Stimulated activated CD8-positive, alpha-beta memory T cell treated with anti-CD3 and anti-CD28 coated beads, Interleukin-15, amount 100 ng/mL, for 48 hours (primary cell): ENCODE measurements at regions not wholly inside any gene's neighbourhood (a gene's known extent, or its start where the extent isn't known, plus 50 kb on each side); places are given as distances from the start of the nearest gene placed in this dataset.

Source experiments
- DNase-seq, 2 donors: peaks; one replicate each; pipeline ENCODE4 v3.0.0-alpha.2; 2020; ENCODE audit warnings: low read depth in 2 of 2

DNA sequence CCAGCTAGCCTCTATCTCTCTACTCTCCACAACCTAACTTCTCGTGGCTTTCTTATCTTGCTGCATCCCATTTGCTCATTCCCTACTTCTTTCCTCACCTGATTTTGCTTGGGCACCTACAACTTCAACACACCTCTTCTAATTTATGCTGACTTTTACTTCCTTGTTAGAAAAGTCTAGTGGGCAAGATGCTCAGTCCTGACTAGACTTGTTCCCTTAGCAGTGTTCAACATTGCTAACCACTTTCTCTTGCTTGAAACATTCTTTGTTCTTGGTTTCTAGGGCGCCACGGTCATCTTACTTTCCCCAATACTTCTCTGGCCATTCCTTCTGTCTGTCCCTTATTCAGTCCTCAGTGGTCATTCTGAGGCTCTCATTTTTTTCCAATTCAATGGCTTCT lies 454.7 kb upstream of the CWC22 start:
- DNase-seq = no peak

DNA sequence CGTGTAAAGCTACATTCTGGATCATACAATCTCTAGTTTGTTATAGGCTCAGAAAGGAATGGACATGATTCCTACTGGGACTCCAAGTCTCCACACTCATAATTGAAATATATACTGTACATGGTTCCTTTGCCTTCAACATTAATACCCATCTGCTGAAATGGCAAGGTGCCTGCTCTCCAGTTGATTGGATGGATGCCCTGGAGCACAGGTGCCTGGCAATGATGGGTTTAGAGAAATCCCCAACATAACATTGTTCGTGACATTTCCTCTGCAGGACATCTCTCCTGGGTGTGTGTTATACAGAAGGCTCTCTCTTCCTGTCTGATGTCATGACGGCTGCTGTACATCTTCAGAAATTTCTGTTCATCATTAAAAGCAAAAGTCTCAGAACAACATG lies 449.7 kb upstream of the CWC22 start:
- DNase-seq = no peak

DNA sequence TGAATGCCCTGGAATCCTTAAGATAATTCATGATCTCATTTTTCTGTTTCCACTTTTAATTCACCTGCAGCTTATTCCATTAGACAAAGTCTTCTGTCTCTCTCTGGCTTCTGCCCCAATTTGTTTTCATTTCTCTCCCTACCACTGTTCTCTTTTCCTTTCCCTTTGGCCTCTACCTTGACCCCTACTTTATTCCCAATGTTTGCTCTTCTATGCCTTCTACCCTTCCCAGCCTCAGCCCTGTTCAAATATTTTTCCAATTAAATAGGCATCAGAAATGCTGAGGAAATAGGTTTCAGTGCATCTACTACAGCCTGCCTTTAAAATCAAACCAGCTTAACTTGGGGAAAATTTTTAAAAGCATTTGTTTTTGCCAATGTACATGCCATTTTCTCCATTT lies 443.7 kb upstream of the CWC22 start:
- DNase-seq = no peak

DNA sequence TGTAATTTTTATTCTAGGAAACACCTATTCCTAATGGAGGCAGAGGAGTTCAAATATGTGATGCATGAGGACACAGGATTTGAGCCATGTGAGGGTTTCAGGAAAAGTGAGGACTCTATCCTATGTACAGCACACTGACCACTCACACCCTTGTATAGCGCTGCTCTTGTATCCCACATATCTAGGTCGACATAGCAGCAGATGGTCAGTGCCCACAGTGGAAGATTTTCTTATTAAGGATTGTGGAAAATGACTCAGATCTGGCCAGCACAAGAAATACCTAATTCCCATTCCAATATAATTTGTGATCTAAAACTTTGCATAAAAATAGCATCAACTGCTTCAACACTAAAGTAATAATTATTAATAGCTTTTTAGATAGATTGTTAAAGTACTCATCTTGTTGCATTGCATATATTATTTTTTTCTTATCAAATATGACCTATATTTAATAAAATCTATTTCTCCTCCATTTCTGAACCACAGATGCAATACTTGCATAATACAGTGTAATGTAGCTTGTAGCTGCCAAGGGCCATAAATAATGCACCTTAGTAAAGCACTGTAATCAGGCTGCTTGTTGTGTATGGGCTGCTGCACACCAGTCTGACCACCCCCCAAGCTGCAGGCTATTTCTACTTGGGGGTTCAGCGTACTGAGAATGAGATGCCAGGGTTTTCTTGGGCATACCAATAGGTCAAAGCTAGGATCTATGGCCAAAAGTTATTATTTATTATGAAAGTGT lies 442.2 kb upstream of the CWC22 start:
- DNase-seq = no peak

DNA sequence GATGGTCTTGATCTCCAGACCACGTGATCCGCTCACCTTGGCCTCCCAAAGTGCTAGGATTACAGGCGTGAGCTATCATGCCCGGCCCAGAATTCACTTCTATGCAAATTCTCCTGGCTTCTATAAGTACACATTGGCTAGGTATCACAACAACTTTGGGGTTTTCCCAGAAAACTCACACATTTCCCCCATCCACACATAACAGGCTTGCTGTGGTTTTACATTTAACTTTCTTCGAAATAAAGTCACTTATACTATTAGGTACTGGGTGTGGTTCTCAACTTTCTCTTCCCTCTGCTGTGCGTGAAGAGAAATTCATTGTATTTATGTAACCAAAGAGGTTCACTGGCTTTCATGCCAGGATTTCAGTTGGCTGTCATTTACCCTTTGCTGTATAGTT lies 439.4 kb upstream of the CWC22 start:
- no peak for DNase-seq

DNA sequence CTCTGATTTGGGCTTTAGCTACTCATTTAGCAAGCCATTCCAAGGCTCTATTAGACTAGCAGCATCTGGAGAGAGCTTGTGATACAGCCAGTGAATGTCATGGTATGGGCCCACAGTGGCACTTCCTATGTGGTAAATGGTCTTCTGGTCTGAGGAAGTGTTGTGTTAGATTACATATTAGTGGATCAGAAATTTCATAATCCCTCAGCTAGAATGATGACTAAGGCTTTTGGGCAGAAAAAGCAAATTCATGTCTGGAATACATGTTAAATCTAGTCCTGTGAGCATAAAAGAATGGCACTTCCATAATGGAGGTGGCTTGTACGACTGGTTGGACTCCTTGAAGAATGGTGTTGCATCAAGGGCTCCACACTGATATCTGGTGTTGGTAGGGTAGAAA lies 436.8 kb upstream of the CWC22 start:
- no peak for DNase-seq

DNA sequence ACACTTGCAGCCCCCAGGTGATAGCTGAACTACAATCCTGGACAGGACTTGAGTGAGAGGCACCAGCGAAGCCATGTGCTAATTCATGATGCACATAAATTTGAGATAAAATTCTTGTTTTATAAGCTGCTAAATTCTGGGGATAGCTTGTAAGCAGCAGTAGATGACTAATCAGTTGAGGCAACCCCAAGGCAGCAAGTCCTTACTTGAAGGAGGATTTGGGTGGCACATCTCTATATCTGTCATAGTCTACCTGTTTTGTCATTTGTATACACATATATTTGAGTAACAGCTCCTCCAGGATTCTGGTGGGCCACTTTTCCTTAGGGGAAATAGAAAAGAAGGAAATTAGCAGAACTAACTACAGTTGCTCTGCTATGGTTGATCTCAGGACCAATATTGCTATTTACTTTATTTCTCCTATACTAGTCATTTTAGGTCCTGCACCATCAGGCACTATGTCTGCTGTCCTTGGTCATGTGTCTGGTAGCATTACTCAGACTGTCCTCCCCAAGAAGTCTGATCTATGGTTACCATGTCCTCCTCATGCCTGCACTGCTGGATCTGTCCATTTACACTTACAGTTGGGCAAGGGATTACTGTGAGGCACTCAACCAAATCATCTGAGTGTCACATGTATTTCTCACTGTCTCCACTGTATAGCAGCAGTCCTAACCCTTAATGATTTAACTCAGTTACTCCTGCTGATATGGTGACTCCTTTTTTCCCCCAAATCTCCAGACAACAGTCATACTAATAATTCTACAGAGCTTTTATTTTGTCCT lies 436.0 kb upstream of the CWC22 start:
- DNase-seq = no peak

DNA sequence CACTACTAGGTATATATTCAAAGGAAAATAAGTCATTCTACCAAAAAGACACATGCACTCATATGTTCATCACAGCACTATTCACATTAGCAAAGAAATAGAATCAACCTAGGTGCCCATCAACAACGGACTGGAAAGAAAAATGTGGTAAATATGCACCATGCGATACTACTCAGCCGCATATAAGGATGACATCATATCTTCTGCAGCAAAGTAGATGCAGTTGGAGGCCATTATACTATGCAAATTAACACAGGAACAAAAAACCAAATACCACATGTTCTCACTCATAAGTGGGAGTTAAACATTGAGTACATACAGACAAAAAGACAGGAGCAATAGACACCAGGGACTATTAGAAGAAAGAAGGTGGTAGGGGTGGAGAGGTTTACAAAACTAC lies 412.1 kb upstream of the CWC22 start:
- no peak for DNase-seq

DNA sequence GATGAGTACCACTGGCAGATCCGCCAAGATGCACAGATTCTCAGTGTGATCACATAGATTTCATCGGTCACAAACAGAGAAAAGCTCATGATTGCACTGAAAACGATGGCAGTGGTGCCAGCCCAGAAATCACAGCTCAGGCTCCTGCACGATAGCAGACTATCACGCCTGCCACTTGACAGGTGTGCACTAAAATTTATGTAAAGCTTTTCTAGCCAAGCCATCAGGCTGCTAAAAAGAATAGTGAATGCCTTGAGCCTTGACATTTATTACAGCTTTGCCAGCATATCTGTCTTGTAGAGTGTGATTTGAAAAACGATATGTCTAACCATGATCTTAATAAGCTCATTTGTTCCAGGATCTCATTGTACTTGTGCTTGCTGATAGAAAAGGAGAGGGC lies 409.5 kb upstream of the CWC22 start:
- DNase-seq = no peak

DNA sequence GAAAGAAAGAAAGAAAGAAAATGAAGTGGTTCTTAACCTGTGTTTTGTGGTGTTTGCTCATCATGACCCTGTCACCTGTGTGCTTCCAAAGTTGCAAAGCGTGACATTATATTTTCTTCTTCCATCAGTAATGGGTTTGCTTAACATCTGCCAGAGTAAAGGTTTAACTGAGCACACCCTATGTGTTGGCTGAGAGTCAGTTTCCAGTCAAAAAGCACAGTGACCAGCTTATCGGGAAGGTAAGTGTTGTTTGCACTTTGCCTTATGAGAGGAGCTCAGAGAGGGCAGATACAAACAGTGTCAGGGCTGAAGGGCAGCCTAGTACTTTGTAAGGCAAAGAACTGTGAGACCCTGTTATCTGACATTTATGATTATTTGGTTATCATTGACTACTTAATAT lies 406.2 kb upstream of the CWC22 start:
- no peak for DNase-seq

DNA sequence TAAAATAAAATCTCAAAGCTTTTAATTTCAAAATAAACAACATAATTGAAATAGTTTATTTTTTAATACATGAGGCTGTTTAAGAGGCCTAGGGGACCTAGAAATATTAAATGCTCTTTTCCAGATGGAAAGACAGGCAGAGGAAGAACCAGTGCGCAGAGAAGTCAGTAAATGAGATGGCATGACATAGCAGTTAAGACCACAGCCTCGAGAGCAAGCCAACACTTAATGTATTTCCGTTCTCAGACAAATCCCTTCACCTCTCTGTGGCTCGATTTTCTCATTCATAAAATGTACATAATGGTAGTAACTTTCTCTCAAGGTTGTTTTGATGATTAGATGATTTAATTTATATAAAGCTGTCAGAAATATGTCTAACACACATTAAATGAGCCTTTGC lies 405.1 kb upstream of the CWC22 start:
- no peak for DNase-seq

DNA sequence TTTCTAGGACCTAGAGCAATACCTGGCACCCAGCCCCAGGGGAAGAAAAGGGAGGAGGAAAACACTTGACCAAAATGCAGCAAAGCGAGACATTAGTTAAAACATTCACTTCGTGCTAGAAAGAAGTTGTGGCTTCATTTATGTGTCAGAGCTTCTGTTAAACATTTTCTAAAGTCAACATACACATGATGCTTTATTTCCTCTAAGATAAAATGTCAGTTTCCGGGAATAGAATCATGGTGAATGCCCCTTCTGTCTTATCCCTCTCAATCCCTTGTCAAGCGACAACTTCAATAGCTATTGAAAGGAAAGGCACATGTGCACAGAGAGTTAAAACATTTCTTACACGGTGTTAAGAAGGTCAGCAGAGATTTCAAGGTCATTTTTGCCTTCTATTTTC lies 404.6 kb upstream of the CWC22 start:
- no peak for DNase-seq

DNA sequence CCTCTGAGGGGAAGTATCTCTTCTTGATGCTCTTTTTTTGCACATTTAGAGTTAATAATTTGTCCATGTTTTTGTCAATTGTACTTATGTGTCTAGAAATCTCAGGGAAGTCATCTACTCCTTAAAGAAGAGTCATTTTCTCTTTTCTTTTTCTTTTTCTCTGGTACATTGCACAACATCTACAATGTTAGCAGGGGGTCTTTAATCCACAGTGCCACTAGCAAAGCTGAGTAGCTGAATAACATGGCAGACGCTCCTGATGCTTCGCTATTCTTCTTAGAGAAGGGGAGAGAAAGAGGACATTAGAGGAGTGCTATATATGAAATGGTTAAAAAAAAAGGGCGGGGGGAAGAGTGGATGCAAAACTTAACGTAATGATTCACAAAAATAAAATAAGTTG lies 399.6 kb upstream of the CWC22 start:
- no peak for DNase-seq

DNA sequence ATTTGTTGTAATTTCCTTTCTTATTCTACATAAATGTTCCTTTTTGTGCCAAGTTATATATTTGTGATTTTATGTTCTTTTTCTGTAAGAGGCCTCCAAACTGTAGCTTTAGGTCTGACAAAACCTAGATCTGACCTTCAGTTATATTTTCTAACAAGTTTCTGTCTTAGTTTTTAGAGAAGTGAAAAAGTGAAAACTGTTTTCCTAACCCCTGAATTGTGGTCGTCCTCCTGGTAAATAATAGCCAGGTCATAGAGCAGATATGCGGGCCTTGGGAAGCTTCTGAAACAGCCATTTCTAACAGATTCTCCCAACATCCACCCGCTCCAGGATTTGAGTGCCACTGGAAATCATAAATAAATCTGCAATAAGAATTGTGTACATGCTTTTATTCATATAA lies 398.4 kb upstream of the CWC22 start:
- no peak for DNase-seq

DNA sequence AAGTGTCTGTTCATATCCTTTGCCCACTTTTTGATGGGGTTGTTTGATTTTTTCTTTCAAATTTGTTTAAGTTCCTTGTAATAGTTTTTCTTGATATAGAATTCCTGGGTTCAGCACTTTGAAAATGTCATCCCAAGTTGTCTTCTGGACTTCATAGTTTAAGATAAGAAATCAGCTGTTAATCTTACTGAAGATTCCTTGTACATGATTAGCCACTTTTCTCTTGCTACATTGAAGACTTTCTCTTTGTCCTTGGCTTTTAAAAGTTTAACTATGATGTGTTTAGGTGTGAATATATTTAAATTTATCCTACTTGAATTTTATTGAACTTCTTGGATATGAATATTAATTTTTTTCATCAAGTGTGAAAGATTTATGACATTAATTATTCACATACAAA lies 387.2 kb upstream of the CWC22 start:
- no peak for DNase-seq

DNA sequence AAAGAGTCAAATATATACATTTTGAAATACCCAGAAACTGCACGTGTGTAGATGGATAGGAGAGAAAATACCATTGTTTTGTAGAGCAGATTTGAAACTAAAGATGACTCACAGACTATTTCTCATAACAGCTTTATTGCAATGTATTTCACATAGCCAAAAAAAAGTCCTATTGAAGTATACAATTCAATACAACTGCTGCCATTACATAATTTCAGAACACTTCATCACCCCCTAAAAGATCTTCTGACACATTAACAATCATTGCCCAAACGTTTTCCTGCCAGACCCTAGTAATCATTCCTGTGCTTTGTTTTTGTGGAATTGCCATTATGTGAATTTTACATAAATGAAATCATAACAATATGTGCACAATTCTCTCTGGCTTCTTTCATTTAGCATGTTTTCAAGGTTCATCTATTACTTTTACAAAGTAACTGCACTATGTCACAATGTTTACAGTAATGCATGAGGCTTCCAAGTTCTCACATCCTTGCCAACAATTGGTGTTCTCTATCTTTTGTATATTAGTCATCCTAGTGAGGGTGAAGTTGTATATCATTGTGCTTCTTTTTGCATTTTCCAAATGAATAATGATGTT lies 378.6 kb upstream of the CWC22 start:
- no peak for DNase-seq

DNA sequence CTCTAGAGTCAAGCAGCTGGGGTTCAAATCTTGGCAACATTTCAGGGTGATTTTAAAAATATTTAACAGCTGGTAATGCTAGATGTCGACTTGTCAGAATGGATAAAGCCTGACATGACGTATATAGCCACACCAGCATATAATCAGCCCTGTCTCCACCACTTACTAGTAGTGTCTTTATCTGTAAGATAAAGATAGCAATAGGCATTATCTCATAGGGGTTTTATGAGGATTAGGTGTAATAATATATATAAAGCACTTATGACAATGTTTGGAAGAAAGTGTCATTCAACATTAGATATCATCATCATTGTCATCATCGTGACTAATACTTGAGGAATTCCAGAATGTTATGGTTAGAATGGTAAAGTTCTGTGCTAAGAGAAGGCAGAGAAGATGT lies 369.0 kb upstream of the CWC22 start:
- DNase-seq = no peak

DNA sequence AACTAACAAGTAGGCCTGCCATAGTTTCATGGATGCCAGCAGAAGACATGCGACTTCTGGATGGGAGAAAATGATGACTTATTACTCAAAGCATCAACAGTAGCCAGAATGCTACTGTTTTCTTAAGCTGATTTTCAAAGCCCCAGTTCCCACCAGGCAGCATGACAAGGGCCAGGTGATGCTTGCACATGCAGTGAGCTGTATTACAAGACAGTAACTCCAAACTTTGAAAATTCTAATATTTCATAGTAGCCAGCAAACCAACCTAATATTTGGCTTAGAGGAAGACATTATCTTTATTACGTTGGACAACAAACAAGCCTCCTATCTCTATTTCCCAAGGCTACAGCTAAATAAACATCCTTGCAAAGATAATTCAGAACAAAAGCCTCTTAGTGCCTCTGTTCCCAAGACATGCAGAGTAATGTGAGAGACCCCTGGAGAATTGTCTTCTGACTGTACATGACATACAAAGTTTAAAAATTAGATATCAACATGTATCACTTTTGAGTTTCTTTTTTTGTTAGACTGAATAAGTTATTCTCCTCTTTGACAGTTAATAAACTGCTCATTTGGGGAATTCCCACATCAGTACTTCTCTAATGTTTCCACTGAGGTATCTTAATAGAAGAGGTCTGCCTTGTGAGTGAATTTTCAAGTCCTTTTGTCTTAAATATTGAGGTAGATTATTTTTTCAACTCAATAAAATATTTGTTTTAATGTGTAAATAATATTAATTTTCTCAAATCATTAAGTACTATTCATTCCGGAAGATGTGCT lies 367.6 kb upstream of the CWC22 start:
- DNase-seq = no peak

DNA sequence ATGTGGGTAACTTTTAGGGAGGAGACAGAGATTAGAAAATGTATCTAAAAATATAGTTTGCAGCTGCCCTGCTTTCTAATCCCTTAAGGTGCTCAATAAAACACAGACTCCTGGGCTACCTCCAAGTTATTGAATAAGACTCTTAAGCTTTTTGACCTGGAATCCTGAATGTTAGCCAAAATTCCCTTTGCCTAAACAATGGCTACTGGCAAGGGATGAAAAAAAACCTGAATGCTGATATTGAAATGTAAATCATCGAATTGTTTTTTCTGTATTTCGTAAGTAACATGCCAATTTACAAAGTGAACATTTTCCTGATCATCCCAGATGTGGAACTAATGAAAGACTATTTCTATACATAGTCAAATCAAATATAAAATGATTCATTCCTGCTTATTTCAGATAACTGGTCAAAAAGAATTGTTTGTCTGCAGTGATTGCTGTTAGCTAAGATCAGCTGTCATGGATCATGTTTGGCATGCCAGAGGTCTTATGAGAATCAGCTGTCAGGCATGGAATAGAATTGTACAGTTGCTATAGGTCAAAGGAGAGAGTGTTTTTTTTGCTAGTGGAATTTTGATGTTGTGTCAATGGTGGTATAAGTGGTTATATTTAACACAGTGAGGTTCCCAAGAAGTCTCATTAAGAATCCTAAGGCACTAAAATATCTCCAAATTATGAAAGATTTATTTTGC lies 363.6 kb upstream of the CWC22 start:
- no peak for DNase-seq

DNA sequence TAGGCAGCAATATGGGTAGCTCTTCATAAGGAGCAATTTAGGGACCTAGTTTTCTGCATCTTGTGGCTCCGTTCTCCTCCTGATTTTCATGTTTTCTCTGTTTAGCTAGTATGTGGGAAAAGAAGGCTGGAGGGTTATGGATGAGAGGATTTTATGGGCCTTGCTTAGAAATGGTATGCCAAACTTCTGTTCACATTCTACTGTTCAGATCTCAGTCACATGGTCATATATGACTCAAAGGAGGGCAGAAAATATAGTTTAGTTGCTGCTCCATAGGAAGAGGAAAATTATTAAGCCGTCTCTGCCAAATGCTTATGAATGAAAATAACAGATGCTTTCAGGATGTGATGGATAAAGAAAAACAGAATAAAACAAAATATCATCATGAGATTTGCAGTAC lies 361.8 kb upstream of the CWC22 start:
- DNase-seq = no peak

DNA sequence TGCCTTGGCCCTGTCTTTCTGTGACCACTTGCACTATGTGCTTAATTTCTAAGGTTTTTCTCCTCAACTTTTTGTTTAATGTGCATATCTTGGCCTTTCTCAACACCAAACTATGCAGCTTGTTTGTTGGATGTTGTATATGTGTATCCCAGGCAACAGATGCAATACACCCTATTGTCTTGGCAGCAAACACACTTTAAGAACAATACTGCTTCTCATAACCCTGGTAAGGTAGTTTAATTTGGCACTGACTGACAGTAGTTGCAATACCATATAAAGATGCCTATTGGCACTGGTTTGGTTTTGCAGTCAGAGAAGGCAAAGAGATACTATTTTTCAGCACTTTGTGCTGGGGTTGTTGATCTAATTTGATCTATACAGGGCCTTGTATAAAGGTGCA lies 360.7 kb upstream of the CWC22 start:
- DNase-seq = no peak

DNA sequence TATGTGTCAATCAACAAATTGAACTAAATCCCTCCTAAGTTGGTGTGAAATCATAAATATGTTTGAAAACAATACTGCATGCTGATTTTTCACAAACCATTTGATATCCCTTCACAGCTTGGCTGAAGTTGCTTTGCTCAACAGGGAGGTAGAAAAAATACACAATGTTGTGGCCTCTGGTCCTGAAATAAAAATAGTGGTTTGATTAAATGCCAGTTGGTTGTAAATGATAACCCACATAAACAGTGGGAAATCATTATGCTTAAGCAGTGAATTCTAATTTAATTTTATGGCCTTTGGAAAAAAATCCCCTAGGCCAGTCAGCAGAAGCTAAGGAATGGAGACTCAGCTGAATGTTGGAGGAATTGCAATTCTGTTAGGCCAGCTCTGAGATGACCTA lies 359.4 kb upstream of the CWC22 start:
- no peak for DNase-seq
